OCI-LY7 (cell line): ENCODE measurements at regions not wholly inside any gene's neighbourhood (a gene's known extent, or its start where the extent isn't known, plus 50 kb on each side); places are given as distances from the start of the nearest gene placed in this dataset.

Experiments used
- BruUV-seq: library from RNA; stranded (reverse); fragments of 400-500 nt; replicated peaks from 2 replicates; lab custom pipeline; 2021; lab: Mats Ljungman, UMichigan
- CTCF ChIA-PET: fragments of 300-600 bp; sonication (Branson Sonifier 250); formaldehyde crosslinking; loops from one replicate; lab custom pipeline; 2022; ENCODE audit warnings: antibody characterized with exemption; ENCODE audit not compliant: unreplicated experiment; lab: Charles Lee
- POLR2A ChIA-PET: fragments of 300-600 bp; sonication (Branson Sonifier 250); formaldehyde crosslinking; loops from one replicate; lab custom pipeline; 2022; ENCODE audit warnings: antibody characterized with exemption; lab: Charles Lee
- DNase-seq: peaks from one replicate; pipeline ENCODE4 v3.0.0-alpha.2; 2015; ENCODE audit warnings: low spot score
- H2AFZ ChIP-seq: fragments of 200-600 bp; sonication (generic), shearing (Covaris generic); 2 replicates; pipeline ENCODE4 v1.6.1; 2014; ENCODE audit warnings: mild to moderate bottlenecking, antibody characterized with exemption, low read length, moderate library complexity
- H3K27ac ChIP-seq: fragments of 200-600 bp; sonication (generic); 2 replicates; pipeline ENCODE4 v1.5.1; 2014; ENCODE audit warnings: mixed run types, low read depth, mild to moderate bottlenecking, moderate library complexity, low read length, inconsistent platforms; ENCODE audit not compliant: poor library complexity, severe bottlenecking
- H3K36me3 ChIP-seq: fragments of 200-600 bp; sonication (generic); 2 replicates; pipeline ENCODE4 v1.6.1; 2014; ENCODE audit warnings: mild to moderate bottlenecking, antibody characterized with exemption, low read length, moderate library complexity, mixed read lengths; ENCODE audit not compliant: insufficient read depth
- H3K4me1 ChIP-seq: fragments of 200-600 bp; sonication (generic); 2 replicates; pipeline ENCODE4 v1.5.1; 2014; ENCODE audit warnings: mild to moderate bottlenecking, low read length; ENCODE audit not compliant: insufficient read depth, poor library complexity, severe bottlenecking
- H3K4me2 ChIP-seq: fragments of 200-600 bp; sonication (generic); 2 replicates; pipeline ENCODE4 v1.6.1; 2014; ENCODE audit warnings: mild to moderate bottlenecking, low read length
- H3K4me3 ChIP-seq: fragments of 200-600 bp; sonication (generic); 2 replicates; pipeline ENCODE4 v1.5.1; 2014; ENCODE audit warnings: mild to moderate bottlenecking, low read depth, low read length; ENCODE audit not compliant: poor library complexity, severe bottlenecking
- H3K79me2 ChIP-seq: fragments of 200-600 bp; sonication (generic); 2 replicates; pipeline ENCODE4 v1.6.1; 2016; ENCODE audit warnings: low read depth, mild to moderate bottlenecking, low read length, moderate library complexity, mixed read lengths; ENCODE audit not compliant: insufficient read depth
- H3K9me2 ChIP-seq: fragments of 200-600 bp; sonication (generic); 2 replicates; pipeline ENCODE4 v1.6.1; 2016; ENCODE audit warnings: mild to moderate bottlenecking, low read length, mixed read lengths; ENCODE audit not compliant: insufficient read depth
- H3K9me3 ChIP-seq: fragments of 200-600 bp; sonication (generic); 2 replicates; pipeline ENCODE4 v1.6.1; 2014; ENCODE audit warnings: mild to moderate bottlenecking, mixed run types, low read length, mixed read lengths
- H4K20me1 ChIP-seq: fragments of 200-600 bp; sonication (generic); 2 replicates; pipeline ENCODE4 v1.6.1; 2014; ENCODE audit warnings: mild to moderate bottlenecking, antibody characterized with exemption, low read length, moderate library complexity, mixed read lengths; ENCODE audit not compliant: insufficient read depth
- CTCF ChIP-seq: fragments of 200-600 bp; sonication (generic); conservative IDR thresholded peaks from 2 replicates; pipeline ENCODE4 v1.5.1; 2014; ENCODE audit warnings: mild to moderate bottlenecking, antibody characterized with exemption, low read length, moderate library complexity, mixed read lengths
- EZH2phosphoT487 ChIP-seq: fragments of 200-600 bp; sonication (generic); IDR thresholded peaks from 2 replicates; pipeline ENCODE4 v1.6.1; 2018; ENCODE audit warnings: low read depth, borderline replicate concordance, mild to moderate bottlenecking, mixed run types, antibody characterized with exemption, low read length, moderate library complexity, mixed read lengths
- intact Hi-C: fragments of 100-400 bp; cut with micrococcal nuclease; formaldehyde crosslinking; loops from one replicate; pipeline ENCODE4 v1.10.0; 2022; ENCODE audit not compliant: unreplicated experiment

GRCh38 chr4:170716868-170717267, 627.1 kb upstream of the AADAT start:
- Histone ChIP-seq H3K4me1 (no peaks in the 10 kb centered on the region), H3K4me3 (no peak overlapping the region), H3K79me2 (no peaks in the 10 kb centered on the region), H3K36me3 (no peaks in the 10 kb centered on the region), H4K20me1 (no peaks in the 10 kb centered on the region), H3K4me2 (no peak overlapping the region), H3K27ac (no peak overlapping the region), H3K9me3 (no peaks in the 10 kb centered on the region), H2AFZ (no peak overlapping the region), H3K9me2 (no peaks in the 10 kb centered on the region)
- POLR2A ChIA-PET = no interaction called here
- CTCF ChIA-PET = no interaction called here
- TF ChIP-seq EZH2phosphoT487 (no peak), CTCF (no peak)
- no peak for DNase-seq
- BruUV-seq = no TSS peak
- intact Hi-C loops = no loop called here

GRCh38 chr4:170705907-170706306, 616.2 kb upstream of the AADAT start:
- CTCF ChIA-PET = no interaction called here
- DNase-seq = no peak

More at GRCh38 chr4:170705907-170706306, 616.2 kb upstream of the AADAT start:
- Histone ChIP-seq H3K4me3 (no peak overlapping the region), H3K4me2 (no peak overlapping the region), H3K4me1 (no peaks in the 10 kb centered on the region), H4K20me1 (no peaks in the 10 kb centered on the region), H2AFZ (no peak overlapping the region), H3K9me2 (no peaks in the 10 kb centered on the region), H3K9me3 (no peaks in the 10 kb centered on the region), H3K27ac (no peak overlapping the region), H3K79me2 (no peaks in the 10 kb centered on the region), H3K36me3 (no peaks in the 10 kb centered on the region)
- POLR2A ChIA-PET = interaction anchor here (0.9 kb wide), 1 partner anchor 38 kb away, joined by 3 read pairs; no protein-coding TSS in a partner anchor
- TF ChIP-seq CTCF (no peak), EZH2phosphoT487 (no peak)
- no TSS peak for BruUV-seq
- intact Hi-C loops = no loop called here
